ENCODE measurements at regions not wholly inside any gene's neighbourhood (a gene's known extent, or its start where the extent isn't known, plus 50 kb on each side); places are given as distances from the start of the nearest gene placed in this dataset.

DNA sequence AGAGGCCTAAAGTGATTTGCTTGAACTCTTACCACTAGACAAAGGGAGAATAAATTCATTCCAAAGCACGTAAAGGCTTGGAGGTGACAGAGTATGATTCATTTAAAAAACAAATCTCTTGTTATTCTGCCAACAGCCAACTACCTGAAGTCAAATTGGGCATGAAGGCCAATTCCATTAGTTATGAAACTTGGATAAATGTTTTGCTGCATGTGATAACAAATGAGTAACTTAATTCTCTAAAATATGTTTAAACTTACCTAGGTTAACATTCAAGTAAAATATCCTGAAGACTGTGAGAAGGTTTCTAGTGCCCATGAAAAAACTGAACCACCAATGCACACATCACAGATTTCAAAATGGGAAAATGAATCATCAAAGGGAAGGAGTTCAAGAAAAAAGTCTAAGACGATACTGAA, 120.1 kb upstream of the TSLP start (continued):
- TF ChIP-seq, protein P1, sequence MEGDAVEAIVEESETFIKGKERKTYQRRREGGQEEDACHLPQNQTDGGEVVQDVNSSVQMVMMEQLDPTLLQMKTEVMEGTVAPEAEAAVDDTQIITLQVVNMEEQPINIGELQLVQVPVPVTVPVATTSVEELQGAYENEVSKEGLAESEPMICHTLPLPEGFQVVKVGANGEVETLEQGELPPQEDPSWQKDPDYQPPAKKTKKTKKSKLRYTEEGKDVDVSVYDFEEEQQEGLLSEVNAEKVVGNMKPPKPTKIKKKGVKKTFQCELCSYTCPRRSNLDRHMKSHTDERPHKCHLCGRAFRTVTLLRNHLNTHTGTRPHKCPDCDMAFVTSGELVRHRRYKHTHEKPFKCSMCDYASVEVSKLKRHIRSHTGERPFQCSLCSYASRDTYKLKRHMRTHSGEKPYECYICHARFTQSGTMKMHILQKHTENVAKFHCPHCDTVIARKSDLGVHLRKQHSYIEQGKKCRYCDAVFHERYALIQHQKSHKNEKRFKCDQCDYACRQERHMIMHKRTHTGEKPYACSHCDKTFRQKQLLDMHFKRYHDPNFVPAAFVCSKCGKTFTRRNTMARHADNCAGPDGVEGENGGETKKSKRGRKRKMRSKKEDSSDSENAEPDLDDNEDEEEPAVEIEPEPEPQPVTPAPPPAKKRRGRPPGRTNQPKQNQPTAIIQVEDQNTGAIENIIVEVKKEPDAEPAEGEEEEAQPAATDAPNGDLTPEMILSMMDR (IDR thresholded peaks at IDR 0.05; ENCODE audit: control extremely low read depth in 1 of 3, insufficient read depth in 1 of 3, low read depth in 1 of 3, low read length in 3 of 3) = no peak
- TF ChIP-seq PHF8 (conservative IDR thresholded peaks at IDR 0.05; ENCODE audit: low read depth, low read length) = no peak
- TF ChIP-seq TAF7 (optimal IDR thresholded peaks at IDR 0.05; ENCODE audit: borderline replicate concordance, low read depth, low read length) = no peak
- no peak for TF ChIP-seq EGR1 (IDR thresholded peaks at IDR 0.05; ENCODE audit: borderline replicate concordance, low read depth, low read length)
- no peak for TF ChIP-seq RNF2 (IDR thresholded peaks at IDR 0.05; ENCODE audit: borderline replicate concordance, low read depth, low read length, missing control alignments, poor library complexity, severe bottlenecking)
- TF ChIP-seq CREB1 (IDR thresholded peaks at IDR 0.05) = no peak
- TF ChIP-seq CTBP2 (IDR thresholded peaks at IDR 0.05; ENCODE audit: borderline replicate concordance, insufficient read depth, insufficient read length, low read length) = no peak
